HG03575 (cell line): ENCODE measurements at regions not wholly inside any gene's neighbourhood (a gene's known extent, or its start where the extent isn't known, plus 50 kb on each side); places are given as distances from the start of the nearest gene placed in this dataset.
"Not testable (repeated sequence)": the region's sequence is repeated elsewhere in the genome, so short reads cannot be mapped to it uniquely, and the experiment has no call there.

Experiments
- ATAC-seq: cut with Tn5 transposase; IDR thresholded peaks from one replicate; pipeline ENCODE4 v1.9.1; 2021; ENCODE audit not compliant: unreplicated experiment, insufficient number of reproducible peaks, low FRiP score; ENCODE audit errors: extremely low read depth

- no peak for ATAC-seq
Observed at GRCh38 chr14:30330445-30330844, 228.5 kb upstream of the G2E3 start.

GRCh38 chr14:30331030-30331429, 227.9 kb upstream of the G2E3 start:
- ATAC-seq = no peak

- no peak for ATAC-seq
Observed at GRCh38 chr14:30332374-30332773, 226.6 kb upstream of the G2E3 start.

GRCh38 chr14:30333934-30334333, 225.0 kb upstream of the G2E3 start:
- ATAC-seq = no peak

- ATAC-seq = no peak
Observed at GRCh38 chr14:30337456-30337855, 221.5 kb upstream of the G2E3 start.

GRCh38 chr14:30339311-30339901, 219.6 kb upstream of the G2E3 start:
- no peak for ATAC-seq

GRCh38 chr14:30340495-30340894, 218.5 kb upstream of the G2E3 start:
- no peak for ATAC-seq

- ATAC-seq = no peak
Observed at GRCh38 chr14:30345511-30345910, 213.4 kb upstream of the G2E3 start.

- ATAC-seq = no peak
Observed at GRCh38 chr14:30348445-30348844, 210.5 kb upstream of the G2E3 start.

GRCh38 chr14:30349520-30349919, 209.4 kb upstream of the G2E3 start:
- ATAC-seq = no peak

GRCh38 chr14:30354439-30354838, 204.5 kb upstream of the G2E3 start:
- no peak for ATAC-seq

- ATAC-seq = peak; percentile 62
Observed at GRCh38 chr14:30355431-30355913, 203.5 kb upstream of the G2E3 start.

- no peak for ATAC-seq
Observed at GRCh38 chr14:30356438-30357202, 202.3 kb upstream of the G2E3 start.

GRCh38 chr14:30357791-30358190, 201.2 kb upstream of the G2E3 start:
- no peak for ATAC-seq

- no peak for ATAC-seq
Observed at GRCh38 chr14:30362369-30363218, 196.4 kb upstream of the G2E3 start.

- ATAC-seq = not testable (repeated sequence)
Observed at GRCh38 chr14:30363219-30363880, 195.6 kb upstream of the G2E3 start.

GRCh38 chr14:30369502-30370180, 189.3 kb upstream of the G2E3 start:
- ATAC-seq = no peak

GRCh38 chr14:30373053-30373452, 185.9 kb upstream of the G2E3 start:
- ATAC-seq = no peak

- no peak for ATAC-seq
Observed at GRCh38 chr14:30373526-30373925, 185.4 kb upstream of the G2E3 start.
